Neural cell (in vitro differentiated cells): ENCODE measurements at regions not wholly inside any gene's neighbourhood (a gene's known extent, or its start where the extent isn't known, plus 50 kb on each side); places are given as distances from the start of the nearest gene placed in this dataset.

ENCODE experiments used
- CTCF ChIP-seq: fragments of 450-650 bp; IDR thresholded peaks from 2 replicates; pipeline ENCODE4 v1.5.1; 2014; ENCODE audit warnings: antibody characterized with exemption, mild to moderate bottlenecking, moderate library complexity; ENCODE audit not compliant: poor library complexity, severe bottlenecking
- POLR2AphosphoS5 ChIP-seq: IDR thresholded peaks from 2 replicates; pipeline ENCODE4 v1.6.1; 2012
- TF ChIP-seq, protein P1 (sequence below): IDR thresholded peaks from 2 replicates; pipeline ENCODE4 v1.6.1; 2012; ENCODE audit warnings: borderline replicate concordance

DNA sequence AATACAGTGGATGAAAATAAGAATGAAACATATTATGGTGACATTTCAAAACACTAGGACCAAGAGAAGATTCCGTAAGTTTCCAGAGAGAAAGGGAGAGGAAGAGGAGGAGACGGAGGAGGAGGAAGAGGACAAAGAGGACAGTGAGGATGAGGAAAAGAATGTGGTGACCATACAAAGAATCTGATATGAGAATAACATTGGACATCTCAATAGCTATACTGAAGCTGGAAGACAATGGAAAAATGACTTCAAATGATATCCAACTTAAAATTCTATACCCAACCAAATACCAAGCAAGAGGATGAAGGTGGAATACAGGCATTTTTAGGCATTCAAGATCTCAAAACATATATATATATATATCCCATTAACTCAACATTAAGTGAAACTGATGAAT, 173.4 kb downstream of the PAWR start:
- TF ChIP-seq POLR2AphosphoS5 (no peak), CTCF (no peak)
- TF ChIP-seq, protein P1, sequence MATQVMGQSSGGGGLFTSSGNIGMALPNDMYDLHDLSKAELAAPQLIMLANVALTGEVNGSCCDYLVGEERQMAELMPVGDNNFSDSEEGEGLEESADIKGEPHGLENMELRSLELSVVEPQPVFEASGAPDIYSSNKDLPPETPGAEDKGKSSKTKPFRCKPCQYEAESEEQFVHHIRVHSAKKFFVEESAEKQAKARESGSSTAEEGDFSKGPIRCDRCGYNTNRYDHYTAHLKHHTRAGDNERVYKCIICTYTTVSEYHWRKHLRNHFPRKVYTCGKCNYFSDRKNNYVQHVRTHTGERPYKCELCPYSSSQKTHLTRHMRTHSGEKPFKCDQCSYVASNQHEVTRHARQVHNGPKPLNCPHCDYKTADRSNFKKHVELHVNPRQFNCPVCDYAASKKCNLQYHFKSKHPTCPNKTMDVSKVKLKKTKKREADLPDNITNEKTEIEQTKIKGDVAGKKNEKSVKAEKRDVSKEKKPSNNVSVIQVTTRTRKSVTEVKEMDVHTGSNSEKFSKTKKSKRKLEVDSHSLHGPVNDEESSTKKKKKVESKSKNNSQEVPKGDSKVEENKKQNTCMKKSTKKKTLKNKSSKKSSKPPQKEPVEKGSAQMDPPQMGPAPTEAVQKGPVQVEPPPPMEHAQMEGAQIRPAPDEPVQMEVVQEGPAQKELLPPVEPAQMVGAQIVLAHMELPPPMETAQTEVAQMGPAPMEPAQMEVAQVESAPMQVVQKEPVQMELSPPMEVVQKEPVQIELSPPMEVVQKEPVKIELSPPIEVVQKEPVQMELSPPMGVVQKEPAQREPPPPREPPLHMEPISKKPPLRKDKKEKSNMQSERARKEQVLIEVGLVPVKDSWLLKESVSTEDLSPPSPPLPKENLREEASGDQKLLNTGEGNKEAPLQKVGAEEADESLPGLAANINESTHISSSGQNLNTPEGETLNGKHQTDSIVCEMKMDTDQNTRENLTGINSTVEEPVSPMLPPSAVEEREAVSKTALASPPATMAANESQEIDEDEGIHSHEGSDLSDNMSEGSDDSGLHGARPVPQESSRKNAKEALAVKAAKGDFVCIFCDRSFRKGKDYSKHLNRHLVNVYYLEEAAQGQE = no peak
